GM21528 (cell line): ENCODE measurements at regions not wholly inside any gene's neighbourhood (a gene's known extent, or its start where the extent isn't known, plus 50 kb on each side); places are given as distances from the start of the nearest gene placed in this dataset.
"Not testable (repeated sequence)": the region's sequence is repeated elsewhere in the genome, so short reads cannot be mapped to it uniquely, and the experiment has no call there.

Source experiments
- ATAC-seq: cut with Tn5 transposase; IDR thresholded peaks from one replicate; pipeline ENCODE4 v1.9.1; 2021; ENCODE audit warnings: mild to moderate bottlenecking, moderate library complexity; ENCODE audit not compliant: unreplicated experiment, low FRiP score

- not testable (repeated sequence) for ATAC-seq
Measured at GRCh38 chr22:22795639-22796038, 92.0 kb upstream of the IGLL5 start.

- ATAC-seq, result no peak
Measured at GRCh38 chr22:22796724-22797123, 90.9 kb upstream of the IGLL5 start.

GRCh38 chr22:22798232-22798616 is 89.4 kb upstream of the IGLL5 start:
- no peak for ATAC-seq

- ATAC-seq, result no peak
Measured at GRCh38 chr22:22798716-22799115, 88.9 kb upstream of the IGLL5 start.

GRCh38 chr22:22799561-22799960 is 88.1 kb upstream of the IGLL5 start:
- no peak for ATAC-seq

- no peak for ATAC-seq
Measured at GRCh38 chr22:22800716-22801115, 86.9 kb upstream of the IGLL5 start.

GRCh38 chr22:22802339-22802970 is 85.2 kb upstream of the IGLL5 start:
- no peak for ATAC-seq

GRCh38 chr22:22803285-22803853 is 84.2 kb upstream of the IGLL5 start:
- no peak for ATAC-seq

GRCh38 chr22:22810018-22810427 is 77.6 kb upstream of the IGLL5 start:
- no peak for ATAC-seq

GRCh38 chr22:22810471-22810870 is 77.1 kb upstream of the IGLL5 start:
- no peak for ATAC-seq

GRCh38 chr22:22811016-22812009 is 76.3 kb upstream of the IGLL5 start:
- no peak for ATAC-seq

GRCh38 chr22:22812031-22812905 is 75.3 kb upstream of the IGLL5 start:
- no peak for ATAC-seq

GRCh38 chr22:22813126-22814075 is 74.2 kb upstream of the IGLL5 start:
- no peak for ATAC-seq

GRCh38 chr22:22814666-22815396 is 72.8 kb upstream of the IGLL5 start:
- ATAC-seq, result no peak

- no peak for ATAC-seq
Measured at GRCh38 chr22:22815397-22816170, 72.0 kb upstream of the IGLL5 start.

- ATAC-seq, result no peak
Measured at GRCh38 chr22:22816171-22816514, 71.5 kb upstream of the IGLL5 start.

- ATAC-seq, result no peak
Measured at GRCh38 chr22:22816766-22817410, 70.7 kb upstream of the IGLL5 start.
